ENCODE measurements at regions not wholly inside any gene's neighbourhood (a gene's known extent, or its start where the extent isn't known, plus 50 kb on each side); places are given as distances from the start of the nearest gene placed in this dataset.

DNA sequence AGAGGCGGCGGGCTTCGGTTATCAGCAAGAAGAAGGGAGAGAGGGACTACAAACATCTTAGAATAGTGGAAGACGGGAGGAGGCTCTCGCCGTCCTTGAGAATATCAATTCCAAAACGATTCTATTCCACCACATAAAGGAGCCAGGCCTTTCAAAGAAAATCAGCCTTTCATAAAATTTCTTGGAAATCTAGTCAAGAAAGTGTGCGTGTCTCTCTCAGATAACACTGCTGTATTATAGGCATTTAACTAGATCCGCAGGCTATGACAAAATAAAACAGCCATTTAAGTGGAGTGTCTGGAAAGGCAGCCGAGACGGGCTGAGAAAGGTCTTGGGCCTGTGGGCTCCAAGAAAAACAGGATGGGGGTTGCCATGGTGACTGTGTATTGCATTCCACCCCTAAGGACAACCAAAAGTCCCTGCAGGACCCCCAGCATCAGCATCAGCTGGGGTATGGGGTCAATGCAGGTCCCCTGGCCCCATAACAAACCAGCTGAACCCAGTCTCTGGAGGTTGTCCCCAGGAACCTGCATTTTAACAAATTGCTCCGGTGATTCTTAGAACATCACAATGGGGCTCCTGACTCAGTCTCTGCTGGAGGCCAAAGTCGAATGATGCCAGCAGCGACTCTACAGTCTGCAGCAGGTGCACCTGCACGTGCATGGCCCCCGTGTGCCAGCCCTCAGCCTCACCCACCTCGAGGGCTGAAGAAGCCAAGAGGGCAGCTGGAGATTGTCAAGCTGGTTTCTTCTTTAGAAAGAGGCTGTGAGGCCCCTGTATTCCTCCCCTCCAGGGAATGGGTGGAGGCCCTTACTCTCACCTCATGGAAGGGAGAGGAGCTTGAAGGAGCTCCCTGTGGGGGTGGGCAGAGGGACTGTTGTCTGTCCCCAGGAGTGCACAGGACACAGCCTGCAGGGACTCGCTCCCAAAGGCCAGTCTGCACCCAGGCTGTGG is 287.4 kb downstream of the NPHP4 start:
- no peak for DNase-seq
- TF ChIP-seq CTCF (IDR thresholded peaks at IDR 0.05; ENCODE audit: low read depth, low read length) = no peak
- H3K4me3 ChIP-seq (ENCODE audit: low read depth, low read length) = no peak overlapping the region

DNA sequence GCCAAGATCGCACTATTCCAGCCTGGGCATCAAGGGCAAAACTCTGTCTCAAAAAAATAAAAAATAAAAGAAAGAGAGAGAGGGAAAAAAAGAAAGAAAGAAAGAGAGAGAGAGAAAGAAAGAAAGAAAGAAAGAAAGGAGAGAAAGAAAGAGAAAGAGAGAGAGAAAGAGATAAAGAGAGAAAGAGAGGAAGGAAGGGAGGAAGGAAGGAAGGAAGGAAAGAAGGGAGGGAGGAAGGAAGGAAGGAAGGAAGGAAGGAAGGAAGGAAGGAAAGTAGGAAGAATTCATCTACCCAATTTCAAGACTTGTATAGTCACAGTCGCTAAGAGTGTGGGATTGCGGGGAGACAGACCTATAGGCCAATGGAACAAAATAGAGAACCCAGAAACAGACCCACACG is 290.6 kb downstream of the NPHP4 start:
- H3K4me3 ChIP-seq (ENCODE audit: low read depth, low read length) = no peak overlapping the region
- no peak overlapping the region for H3K27ac ChIP-seq
- no peak for TF ChIP-seq CTCF (IDR thresholded peaks at IDR 0.05; ENCODE audit: low read depth, low read length)
- H3K36me3 ChIP-seq = no peaks in the 10 kb centered on the region
- H3K9me3 ChIP-seq (ENCODE audit: severe bottlenecking) = no peaks in the 10 kb centered on the region
- H3K27me3 ChIP-seq (ENCODE audit: insufficient read depth, low read depth, severe bottlenecking) = no peaks in the 10 kb centered on the region
- DNase-seq = no peak

More for the DNA sequence above, 287.4 kb downstream of the NPHP4 start:
- Histone ChIP-seq H3K9me3 (ENCODE audit: severe bottlenecking) (no peaks in the 10 kb centered on the region), H3K27me3 (ENCODE audit: insufficient read depth, low read depth, severe bottlenecking) (no peaks in the 10 kb centered on the region), H3K36me3 (no peaks in the 10 kb centered on the region), H3K27ac (no peak overlapping the region)

GRCh38 chr1:5693568-5693967 is 298.7 kb downstream of the NPHP4 start:
- no peaks in the 10 kb centered on the region for H3K36me3 ChIP-seq
- H3K27ac ChIP-seq = no peak overlapping the region
- no peak overlapping the region for H3K4me3 ChIP-seq (ENCODE audit: low read depth, low read length)
- no peak for TF ChIP-seq CTCF (IDR thresholded peaks at IDR 0.05; ENCODE audit: low read depth, low read length)
- H3K27me3 ChIP-seq (ENCODE audit: insufficient read depth, low read depth, severe bottlenecking) = no peaks in the 10 kb centered on the region
- DNase-seq = no peak
- H3K9me3 ChIP-seq (ENCODE audit: severe bottlenecking) = no peaks in the 10 kb centered on the region

DNA sequence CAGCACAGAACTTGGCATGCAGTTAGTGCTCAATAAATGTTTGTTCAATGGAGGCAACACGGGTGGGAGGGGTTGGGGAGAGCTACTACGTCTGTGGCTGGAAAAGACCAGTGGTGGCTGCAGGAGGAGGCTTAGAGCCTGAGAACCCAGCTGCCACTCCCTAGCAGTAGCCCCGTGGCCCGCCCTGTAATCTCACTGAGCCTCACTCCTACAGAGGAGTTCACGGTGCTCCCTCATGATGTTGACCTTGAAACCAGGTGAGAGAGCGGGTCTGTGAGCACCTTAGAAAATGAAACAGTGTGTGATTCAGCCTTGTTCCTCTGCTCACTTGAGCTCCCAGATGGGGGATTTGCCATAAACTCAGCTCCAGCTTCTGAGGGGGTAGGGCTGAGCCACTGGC is 299.6 kb downstream of the NPHP4 start:
- no peak overlapping the region for H3K27ac ChIP-seq
- H3K36me3 ChIP-seq = no peaks in the 10 kb centered on the region
- no peaks in the 10 kb centered on the region for H3K9me3 ChIP-seq (ENCODE audit: severe bottlenecking)
- TF ChIP-seq CTCF (IDR thresholded peaks at IDR 0.05; ENCODE audit: low read depth, low read length) = no peak
- no peak overlapping the region for H3K4me3 ChIP-seq (ENCODE audit: low read depth, low read length)
- H3K27me3 ChIP-seq (ENCODE audit: insufficient read depth, low read depth, severe bottlenecking) = no peaks in the 10 kb centered on the region
- DNase-seq = peak; percentile 65

DNA sequence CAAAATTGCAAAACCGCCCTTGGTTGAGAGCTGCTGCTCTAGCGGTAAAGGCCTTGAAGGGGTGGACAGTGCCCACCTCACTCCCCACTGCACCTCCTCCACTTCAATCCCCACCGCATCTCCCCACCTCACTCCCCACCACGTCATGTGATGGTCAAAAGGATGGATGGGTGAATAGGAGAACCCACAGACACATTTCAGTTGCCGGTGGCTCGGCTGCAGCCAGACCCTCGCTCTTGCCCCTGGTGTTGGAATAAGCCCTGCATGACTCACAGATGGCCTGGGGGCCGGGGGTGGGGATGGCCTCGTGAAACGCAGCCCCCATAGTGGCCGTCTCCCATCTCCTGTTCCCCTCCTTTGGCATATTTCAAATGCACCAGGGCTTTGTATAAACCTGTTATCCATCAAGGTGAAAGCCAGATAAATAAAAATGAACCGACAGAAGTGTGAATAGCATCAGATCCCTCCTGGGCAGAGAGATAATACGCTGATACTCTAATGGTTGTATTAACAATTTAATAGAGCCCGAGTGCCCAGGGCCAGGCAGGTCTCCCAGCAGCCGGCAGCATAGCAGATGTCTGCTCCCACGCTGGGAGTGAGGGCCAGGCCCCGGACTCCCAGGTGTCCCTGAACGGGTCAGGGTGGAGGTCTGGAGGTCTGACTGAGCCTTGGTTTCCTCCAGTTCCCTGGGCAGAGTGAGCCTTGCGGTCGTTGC is 300.3 kb downstream of the NPHP4 start:
- DNase-seq = no peak
- H3K4me3 ChIP-seq (ENCODE audit: low read depth, low read length) = no peak overlapping the region
- H3K9me3 ChIP-seq (ENCODE audit: severe bottlenecking) = no peaks in the 10 kb centered on the region
- no peaks in the 10 kb centered on the region for H3K36me3 ChIP-seq
- H3K27me3 ChIP-seq (ENCODE audit: insufficient read depth, low read depth, severe bottlenecking) = no peaks in the 10 kb centered on the region
- H3K27ac ChIP-seq = no peak overlapping the region
- TF ChIP-seq CTCF (IDR thresholded peaks at IDR 0.05; ENCODE audit: low read depth, low read length) = no peak
